ENCODE measurements at regions not wholly inside any gene's neighbourhood (a gene's known extent, or its start where the extent isn't known, plus 50 kb on each side); places are given as distances from the start of the nearest gene placed in this dataset.
"Not testable (repeated sequence)": the region's sequence is repeated elsewhere in the genome, so short reads cannot be mapped to it uniquely, and the experiment has no call there.

GRCh38 chr16:59052231-59052630, 318.1 kb upstream of the GOT2 start:
- no peaks in the 10 kb centered on the region for H3K4me1 Mint-ChIP-seq (ENCODE audit: low read depth)
- no peaks in the 10 kb centered on the region for H3K9me3 Mint-ChIP-seq
- H3K27ac Mint-ChIP-seq = no peak overlapping the region
- H3K4me3 Mint-ChIP-seq = no peak overlapping the region
- no peaks in the 10 kb centered on the region for H3K36me3 Mint-ChIP-seq (ENCODE audit: low read depth)
- no peaks in the 10 kb centered on the region for H3K27me3 Mint-ChIP-seq (ENCODE audit: low read depth)

GRCh38 chr16:59048876-59049275, 314.8 kb upstream of the GOT2 start:
- H3K27me3 Mint-ChIP-seq (ENCODE audit: low read depth) = no peaks in the 10 kb centered on the region
- no peak overlapping the region for H3K4me3 Mint-ChIP-seq
- no peak overlapping the region for H3K27ac Mint-ChIP-seq
- H3K36me3 Mint-ChIP-seq (ENCODE audit: low read depth) = no peaks in the 10 kb centered on the region
- H3K9me3 Mint-ChIP-seq = no peaks in the 10 kb centered on the region
- no peaks in the 10 kb centered on the region for H3K4me1 Mint-ChIP-seq (ENCODE audit: low read depth)

GRCh38 chr16:59047114-59047513, 313.0 kb upstream of the GOT2 start:
- H3K27ac Mint-ChIP-seq = no peak overlapping the region
- H3K36me3 Mint-ChIP-seq (ENCODE audit: low read depth) = no peaks in the 10 kb centered on the region
- no peaks in the 10 kb centered on the region for H3K27me3 Mint-ChIP-seq (ENCODE audit: low read depth)
- H3K4me3 Mint-ChIP-seq = no peak overlapping the region
- no peaks in the 10 kb centered on the region for H3K9me3 Mint-ChIP-seq
- no peaks in the 10 kb centered on the region for H3K4me1 Mint-ChIP-seq (ENCODE audit: low read depth)

- no peaks in the 10 kb centered on the region for H3K27me3 Mint-ChIP-seq (ENCODE audit: low read depth)
- no peaks in the 10 kb centered on the region for H3K4me1 Mint-ChIP-seq (ENCODE audit: low read depth)
- no peak overlapping the region for H3K27ac Mint-ChIP-seq
- no peaks in the 10 kb centered on the region for H3K36me3 Mint-ChIP-seq (ENCODE audit: low read depth)
- no peak overlapping the region for H3K4me3 Mint-ChIP-seq
- no peaks in the 10 kb centered on the region for H3K9me3 Mint-ChIP-seq
Measured at GRCh38 chr16:59046335-59046734, 312.2 kb upstream of the GOT2 start.

- Mint-ChIP-seq H3K4me1 (ENCODE audit: low read depth) (no peaks in the 10 kb centered on the region), H3K4me3 (no peak overlapping the region), H3K9me3 (no peaks in the 10 kb centered on the region), H3K36me3 (ENCODE audit: low read depth) (no peaks in the 10 kb centered on the region), H3K27ac (no peak overlapping the region), H3K27me3 (ENCODE audit: low read depth) (no peaks in the 10 kb centered on the region)
Measured at GRCh38 chr16:59045501-59045900, 311.4 kb upstream of the GOT2 start.

GRCh38 chr16:59044616-59045015, 310.5 kb upstream of the GOT2 start:
- H3K27ac Mint-ChIP-seq = no peak overlapping the region
- H3K27me3 Mint-ChIP-seq (ENCODE audit: low read depth) = no peaks in the 10 kb centered on the region
- H3K9me3 Mint-ChIP-seq = no peaks in the 10 kb centered on the region
- no peaks in the 10 kb centered on the region for H3K4me1 Mint-ChIP-seq (ENCODE audit: low read depth)
- H3K36me3 Mint-ChIP-seq (ENCODE audit: low read depth) = no peaks in the 10 kb centered on the region
- no peak overlapping the region for H3K4me3 Mint-ChIP-seq

- Mint-ChIP-seq H3K4me1 (ENCODE audit: low read depth) (no peaks in the 10 kb centered on the region), H3K9me3 (no peaks in the 10 kb centered on the region), H3K4me3 (no peak overlapping the region), H3K27me3 (ENCODE audit: low read depth) (no peaks in the 10 kb centered on the region), H3K27ac (no peak overlapping the region), H3K36me3 (ENCODE audit: low read depth) (no peaks in the 10 kb centered on the region)
Measured at GRCh38 chr16:59042301-59042700, 308.2 kb upstream of the GOT2 start.

- no peaks in the 10 kb centered on the region for H3K4me1 Mint-ChIP-seq (ENCODE audit: low read depth)
Measured at GRCh38 chr16:59039066-59039720, 305.1 kb upstream of the GOT2 start.

GRCh38 chr16:59030923-59031485, 296.9 kb upstream of the GOT2 start:
- Mint-ChIP-seq H3K4me3 (no peak overlapping the region), H3K36me3 (ENCODE audit: low read depth) (no peaks in the 10 kb centered on the region), H3K27me3 (ENCODE audit: low read depth) (no peaks in the 10 kb centered on the region), H3K27ac (no peak overlapping the region), H3K4me1 (ENCODE audit: low read depth) (no peaks in the 10 kb centered on the region), H3K9me3 (no peaks in the 10 kb centered on the region)

More at GRCh38 chr16:59039066-59039720, 305.1 kb upstream of the GOT2 start:
- H3K9me3 Mint-ChIP-seq = no peaks in the 10 kb centered on the region
- H3K27me3 Mint-ChIP-seq (ENCODE audit: low read depth) = no peaks in the 10 kb centered on the region
- no peak overlapping the region for H3K4me3 Mint-ChIP-seq
- no peak overlapping the region for H3K27ac Mint-ChIP-seq
- H3K36me3 Mint-ChIP-seq (ENCODE audit: low read depth) = no peaks in the 10 kb centered on the region

GRCh38 chr16:59021751-59022150, 287.6 kb upstream of the GOT2 start:
- Mint-ChIP-seq H3K4me1 (ENCODE audit: low read depth) (no peaks in the 10 kb centered on the region), H3K36me3 (ENCODE audit: low read depth) (no peaks in the 10 kb centered on the region), H3K4me3 (no peak overlapping the region), H3K9me3 (no peaks in the 10 kb centered on the region), H3K27ac (no peak overlapping the region), H3K27me3 (ENCODE audit: low read depth) (no peaks in the 10 kb centered on the region)

GRCh38 chr16:59013930-59014329, 279.8 kb upstream of the GOT2 start:
- H3K4me3 Mint-ChIP-seq = no peak overlapping the region
- no peaks in the 10 kb centered on the region for H3K4me1 Mint-ChIP-seq (ENCODE audit: low read depth)
- no peaks in the 10 kb centered on the region for H3K36me3 Mint-ChIP-seq (ENCODE audit: low read depth)
- no peaks in the 10 kb centered on the region for H3K27me3 Mint-ChIP-seq (ENCODE audit: low read depth)
- H3K27ac Mint-ChIP-seq = no peak overlapping the region
- H3K9me3 Mint-ChIP-seq = no peaks in the 10 kb centered on the region

GRCh38 chr16:58999762-59000161, 265.6 kb upstream of the GOT2 start:
- H3K4me3 Mint-ChIP-seq = no peak overlapping the region
- no peak overlapping the region for H3K27ac Mint-ChIP-seq
- H3K36me3 Mint-ChIP-seq (ENCODE audit: low read depth) = no peaks in the 10 kb centered on the region
- H3K4me1 Mint-ChIP-seq (ENCODE audit: low read depth) = no peaks in the 10 kb centered on the region
- no peaks in the 10 kb centered on the region for H3K27me3 Mint-ChIP-seq (ENCODE audit: low read depth)
- peaks cover 9% of the 10 kb centered on the region for H3K9me3 Mint-ChIP-seq

GRCh38 chr16:58992755-58993154, 258.6 kb upstream of the GOT2 start:
- H3K4me3 Mint-ChIP-seq; H3K36me3 Mint-ChIP-seq (ENCODE audit: low read depth): not testable (repeated sequence)

GRCh38 chr16:58983181-58983965, 249.3 kb upstream of the GOT2 start:
- H3K4me1 Mint-ChIP-seq (ENCODE audit: low read depth); H3K27me3 Mint-ChIP-seq (ENCODE audit: low read depth); H3K4me3 Mint-ChIP-seq; H3K36me3 Mint-ChIP-seq (ENCODE audit: low read depth); H3K27ac Mint-ChIP-seq: not testable (repeated sequence)
- H3K9me3 Mint-ChIP-seq = peaks cover 16% of the 10 kb centered on the region

More at GRCh38 chr16:58992755-58993154, 258.6 kb upstream of the GOT2 start:
- H3K27me3 Mint-ChIP-seq (ENCODE audit: low read depth); H3K9me3 Mint-ChIP-seq; H3K4me1 Mint-ChIP-seq (ENCODE audit: low read depth); H3K27ac Mint-ChIP-seq: not testable (repeated sequence)

- no peaks in the 10 kb centered on the region for H3K36me3 Mint-ChIP-seq (ENCODE audit: low read depth)
- no peaks in the 10 kb centered on the region for H3K4me1 Mint-ChIP-seq (ENCODE audit: low read depth)
- H3K9me3 Mint-ChIP-seq = no peaks in the 10 kb centered on the region
Measured at GRCh38 chr16:58970775-58971174, 236.7 kb upstream of the GOT2 start.

More at GRCh38 chr16:58970775-58971174, 236.7 kb upstream of the GOT2 start:
- no peak overlapping the region for H3K27ac Mint-ChIP-seq
- no peak overlapping the region for H3K4me3 Mint-ChIP-seq
- H3K27me3 Mint-ChIP-seq (ENCODE audit: low read depth) = no peaks in the 10 kb centered on the region

Data from T-helper 1 cell treated with Interleukin-12 subunit alpha and Interleukin-12 subunit beta and Interleukin-4 antibody, amounts not matched to agents 30 μg/mL and 1 μg/mL, for 36 hours (primary cell).